Epithelial cell of esophagus (primary cell): ENCODE measurements at regions not wholly inside any gene's neighbourhood (a gene's known extent, or its start where the extent isn't known, plus 50 kb on each side); places are given as distances from the start of the nearest gene placed in this dataset.
"Not testable (repeated sequence)": the region's sequence is repeated elsewhere in the genome, so short reads cannot be mapped to it uniquely, and the experiment has no call there.

Experiments
- DNase-seq: peaks from one replicate; pipeline ENCODE4 v3.0.0; 2010; ENCODE audit warnings: low read depth
- H3K4me3 ChIP-seq: 2 replicates; pipeline ENCODE4 v1.5.1; 2011; ENCODE audit warnings: mild to moderate bottlenecking, low read length, control low read depth
- TF ChIP-seq, protein P1 (sequence below): IDR thresholded peaks from 2 replicates; pipeline ENCODE4 v1.5.1; 2011; ENCODE audit warnings: low read depth, mild to moderate bottlenecking, low read length, control low read depth, inconsistent platforms; ENCODE audit not compliant: insufficient read depth; ENCODE audit errors: missing control alignments

DNA sequence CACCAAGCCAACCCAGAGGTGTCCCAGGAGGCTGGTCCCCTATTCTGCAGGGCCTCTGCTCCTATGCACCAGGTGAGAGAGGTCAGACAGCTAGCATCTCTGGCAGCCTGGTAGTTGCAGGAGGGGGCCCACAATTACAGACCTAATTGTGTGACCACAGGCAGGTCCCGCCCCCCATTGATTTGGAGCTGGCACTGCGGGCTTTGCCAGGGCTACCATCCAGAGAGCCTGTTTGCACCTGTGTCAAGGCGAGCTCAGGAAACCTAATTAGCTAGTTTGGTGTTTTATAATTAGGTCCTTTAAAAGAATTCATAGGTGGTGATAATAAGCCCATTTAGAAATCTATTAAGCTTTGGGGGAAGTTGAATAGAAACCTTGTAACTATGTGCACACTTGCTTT is 90.2 kb downstream of the MRM1 start:
- TF ChIP-seq, protein P1, sequence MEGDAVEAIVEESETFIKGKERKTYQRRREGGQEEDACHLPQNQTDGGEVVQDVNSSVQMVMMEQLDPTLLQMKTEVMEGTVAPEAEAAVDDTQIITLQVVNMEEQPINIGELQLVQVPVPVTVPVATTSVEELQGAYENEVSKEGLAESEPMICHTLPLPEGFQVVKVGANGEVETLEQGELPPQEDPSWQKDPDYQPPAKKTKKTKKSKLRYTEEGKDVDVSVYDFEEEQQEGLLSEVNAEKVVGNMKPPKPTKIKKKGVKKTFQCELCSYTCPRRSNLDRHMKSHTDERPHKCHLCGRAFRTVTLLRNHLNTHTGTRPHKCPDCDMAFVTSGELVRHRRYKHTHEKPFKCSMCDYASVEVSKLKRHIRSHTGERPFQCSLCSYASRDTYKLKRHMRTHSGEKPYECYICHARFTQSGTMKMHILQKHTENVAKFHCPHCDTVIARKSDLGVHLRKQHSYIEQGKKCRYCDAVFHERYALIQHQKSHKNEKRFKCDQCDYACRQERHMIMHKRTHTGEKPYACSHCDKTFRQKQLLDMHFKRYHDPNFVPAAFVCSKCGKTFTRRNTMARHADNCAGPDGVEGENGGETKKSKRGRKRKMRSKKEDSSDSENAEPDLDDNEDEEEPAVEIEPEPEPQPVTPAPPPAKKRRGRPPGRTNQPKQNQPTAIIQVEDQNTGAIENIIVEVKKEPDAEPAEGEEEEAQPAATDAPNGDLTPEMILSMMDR, result no peak
- no peak overlapping the region for H3K4me3 ChIP-seq
- no peak for DNase-seq

DNA sequence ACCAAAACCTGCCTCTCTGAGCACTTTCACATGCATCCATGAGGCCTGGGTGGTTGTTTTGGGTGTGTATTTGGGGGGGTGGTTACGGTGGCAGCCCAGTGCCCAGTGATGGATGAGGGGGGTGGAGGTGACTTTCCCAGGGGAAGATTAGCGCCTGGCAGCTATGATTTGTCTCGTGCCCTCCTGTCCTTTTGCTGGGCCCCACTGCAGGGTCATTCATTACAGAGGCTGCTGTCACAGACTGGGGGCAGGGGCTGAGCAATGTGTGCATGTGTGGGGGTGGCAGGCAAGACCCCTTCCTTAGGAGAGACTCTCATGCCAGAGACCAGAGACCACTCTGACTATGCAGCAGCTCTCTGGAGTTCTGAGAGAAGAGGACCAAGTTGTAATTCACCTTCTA is 93.7 kb downstream of the MRM1 start:
- TF ChIP-seq, protein P1, result no peak
- no peak overlapping the region for H3K4me3 ChIP-seq
- no peak for DNase-seq

DNA sequence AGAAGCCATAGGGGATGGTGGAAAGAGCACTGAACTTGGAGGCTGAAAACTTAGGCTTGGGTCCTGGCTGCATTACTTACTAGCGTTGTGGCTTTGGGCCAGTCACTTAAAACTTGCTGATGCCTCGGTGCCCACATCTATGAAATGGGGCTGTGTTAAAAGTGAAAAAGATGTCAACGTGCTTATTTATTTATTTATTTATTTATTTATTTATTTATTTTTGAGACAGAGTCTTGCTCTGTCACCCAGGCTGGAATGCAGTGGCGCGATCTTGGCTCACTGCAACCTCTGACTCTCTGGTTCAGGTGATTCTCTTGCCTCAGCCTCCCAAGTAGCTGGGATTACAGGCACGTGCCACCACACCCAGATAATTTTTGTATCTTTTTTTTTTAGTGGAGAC is 94.3 kb downstream of the MRM1 start:
- not testable (repeated sequence) for H3K4me3 ChIP-seq, DNase-seq

GRCh38 chr17:36696805-36697204 is 95.4 kb downstream of the MRM1 start:
- no peak for DNase-seq

GRCh38 chr17:36697903-36698530 is 96.6 kb downstream of the MRM1 start:
- DNase-seq, result no peak
- no peak overlapping the region for H3K4me3 ChIP-seq
- TF ChIP-seq, protein P1, result no peak

More at GRCh38 chr17:36696805-36697204, 95.4 kb downstream of the MRM1 start:
- TF ChIP-seq, protein P1, result no peak
- H3K4me3 ChIP-seq, result no peak overlapping the region

GRCh38 chr17:36701429-36702099 is 100.2 kb downstream of the MRM1 start:
- H3K4me3 ChIP-seq, result no peak overlapping the region
- TF ChIP-seq, protein P1, result no peak
- DNase-seq, result no peak

DNA sequence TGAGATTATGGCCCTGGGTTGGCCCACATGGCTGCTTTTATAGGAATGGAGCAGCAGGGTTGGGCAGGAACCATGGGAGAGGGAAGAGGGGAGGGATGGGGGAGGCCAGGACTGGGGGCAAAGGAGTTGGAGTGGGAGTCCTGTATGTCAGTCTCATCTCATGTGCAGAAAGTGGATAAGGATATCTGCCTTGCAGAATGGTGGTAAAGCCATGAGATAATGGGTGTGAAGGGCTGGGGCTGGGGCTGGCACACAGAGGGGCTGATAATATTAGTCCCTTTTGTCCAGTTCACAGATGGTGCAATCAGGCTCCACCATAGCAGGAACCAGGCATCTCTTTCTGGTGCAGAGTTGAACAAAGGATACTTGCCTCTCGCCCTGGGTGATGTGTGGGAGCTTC is 101.3 kb downstream of the MRM1 start:
- no peak for DNase-seq

More for the DNA sequence above, 101.3 kb downstream of the MRM1 start:
- no peak overlapping the region for H3K4me3 ChIP-seq
- TF ChIP-seq, protein P1, result no peak
